Glutamatergic neuron (in vitro differentiated cells): ENCODE measurements at regions not wholly inside any gene's neighbourhood (a gene's known extent, or its start where the extent isn't known, plus 50 kb on each side); places are given as distances from the start of the nearest gene placed in this dataset.

ENCODE experiments used
- DNase-seq: peaks from one replicate; pipeline ENCODE4 v3.0.0; 2022
- H3K27ac Mint-ChIP-seq: one replicate; pipeline ENCODE4 v1.8.0; 2020; ENCODE audit warnings: mild to moderate bottlenecking, mixed read lengths, inconsistent platforms; ENCODE audit not compliant: unreplicated experiment
- H3K27me3 Mint-ChIP-seq: one replicate; pipeline ENCODE4 v1.8.0; 2020; ENCODE audit warnings: mild to moderate bottlenecking, moderate library complexity, mixed read lengths, inconsistent platforms; ENCODE audit not compliant: unreplicated experiment
- H3K36me3 Mint-ChIP-seq: one replicate; pipeline ENCODE4 v1.8.0; 2020; ENCODE audit warnings: mild to moderate bottlenecking, mixed read lengths, inconsistent platforms; ENCODE audit not compliant: unreplicated experiment
- H3K4me1 Mint-ChIP-seq: one replicate; pipeline ENCODE4 v1.8.0; 2020; ENCODE audit warnings: mild to moderate bottlenecking, low read depth, mixed read lengths, inconsistent platforms; ENCODE audit not compliant: unreplicated experiment
- H3K4me3 Mint-ChIP-seq: one replicate; pipeline ENCODE4 v1.8.0; 2020; ENCODE audit warnings: mild to moderate bottlenecking, mixed read lengths, inconsistent platforms; ENCODE audit not compliant: unreplicated experiment
- H3K9me3 Mint-ChIP-seq: one replicate; pipeline ENCODE4 v1.8.0; 2020; ENCODE audit warnings: mild to moderate bottlenecking, moderate library complexity, mixed read lengths, inconsistent platforms; ENCODE audit not compliant: unreplicated experiment
- TF ChIP-seq, protein P1 (sequence below): fragments of 200-600 bp; sonication (generic); IDR thresholded peaks from one replicate; pipeline ENCODE4 v1.5.0; 2021; ENCODE audit not compliant: partially characterized antibody, unreplicated experiment

DNA sequence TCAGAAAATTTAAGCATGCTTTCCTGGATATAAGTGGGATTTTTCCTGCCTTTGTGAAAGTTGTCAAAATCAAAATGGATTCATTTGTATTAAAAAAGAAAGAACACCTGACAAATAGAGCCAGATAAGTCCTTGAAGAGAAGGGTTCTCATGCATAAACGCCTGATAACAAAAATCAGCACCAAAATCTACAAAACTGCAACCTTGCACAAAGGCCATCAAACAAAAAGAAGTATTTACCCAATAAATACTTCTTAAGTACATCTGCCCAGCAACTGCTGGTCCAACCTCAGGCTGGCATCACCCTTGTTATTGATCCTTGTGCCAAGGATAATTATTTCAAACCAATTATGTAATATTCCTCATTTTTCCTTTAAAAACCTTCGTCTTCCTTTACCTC lies 315.9 kb downstream of the GPD2 start:
- peaks cover 4% of the 10 kb centered on the region for H3K9me3 Mint-ChIP-seq
- DNase-seq = no peak
- TF ChIP-seq, protein P1, sequence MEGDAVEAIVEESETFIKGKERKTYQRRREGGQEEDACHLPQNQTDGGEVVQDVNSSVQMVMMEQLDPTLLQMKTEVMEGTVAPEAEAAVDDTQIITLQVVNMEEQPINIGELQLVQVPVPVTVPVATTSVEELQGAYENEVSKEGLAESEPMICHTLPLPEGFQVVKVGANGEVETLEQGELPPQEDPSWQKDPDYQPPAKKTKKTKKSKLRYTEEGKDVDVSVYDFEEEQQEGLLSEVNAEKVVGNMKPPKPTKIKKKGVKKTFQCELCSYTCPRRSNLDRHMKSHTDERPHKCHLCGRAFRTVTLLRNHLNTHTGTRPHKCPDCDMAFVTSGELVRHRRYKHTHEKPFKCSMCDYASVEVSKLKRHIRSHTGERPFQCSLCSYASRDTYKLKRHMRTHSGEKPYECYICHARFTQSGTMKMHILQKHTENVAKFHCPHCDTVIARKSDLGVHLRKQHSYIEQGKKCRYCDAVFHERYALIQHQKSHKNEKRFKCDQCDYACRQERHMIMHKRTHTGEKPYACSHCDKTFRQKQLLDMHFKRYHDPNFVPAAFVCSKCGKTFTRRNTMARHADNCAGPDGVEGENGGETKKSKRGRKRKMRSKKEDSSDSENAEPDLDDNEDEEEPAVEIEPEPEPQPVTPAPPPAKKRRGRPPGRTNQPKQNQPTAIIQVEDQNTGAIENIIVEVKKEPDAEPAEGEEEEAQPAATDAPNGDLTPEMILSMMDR = no peak

DNA sequence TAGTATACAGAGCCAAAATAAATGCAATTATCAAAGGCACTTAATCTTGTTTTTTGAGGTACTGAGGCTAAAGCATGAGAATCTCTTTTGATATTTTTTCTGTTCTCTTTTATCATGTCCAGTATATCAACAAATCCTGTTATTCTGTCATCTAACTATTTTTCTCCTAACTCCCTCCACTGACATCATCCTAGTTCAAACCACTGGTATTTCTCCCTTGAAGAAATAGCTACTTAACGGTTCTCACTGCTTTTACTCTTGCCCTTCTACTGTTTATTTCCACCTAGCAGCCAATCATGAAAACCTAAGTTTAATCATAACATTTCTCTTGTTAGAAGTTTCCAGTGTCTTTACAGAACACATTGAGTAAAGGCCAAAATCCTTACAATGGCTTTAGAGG lies 317.6 kb downstream of the GPD2 start:
- TF ChIP-seq, protein P1 = no peak
- Mint-ChIP-seq H3K9me3 (no peaks in the 10 kb centered on the region), H3K4me1 (peaks cover 8% of the 10 kb centered on the region), H3K27ac (no peak overlapping the region), H3K36me3 (no peaks in the 10 kb centered on the region), H3K4me3 (no peak overlapping the region), H3K27me3 (no peaks in the 10 kb centered on the region)
- no peak for DNase-seq

More for the DNA sequence above, 315.9 kb downstream of the GPD2 start:
- Mint-ChIP-seq H3K27me3 (no peaks in the 10 kb centered on the region), H3K4me1 (peaks cover 17% of the 10 kb centered on the region), H3K36me3 (no peaks in the 10 kb centered on the region), H3K27ac (no peak overlapping the region), H3K4me3 (no peak overlapping the region)

DNA sequence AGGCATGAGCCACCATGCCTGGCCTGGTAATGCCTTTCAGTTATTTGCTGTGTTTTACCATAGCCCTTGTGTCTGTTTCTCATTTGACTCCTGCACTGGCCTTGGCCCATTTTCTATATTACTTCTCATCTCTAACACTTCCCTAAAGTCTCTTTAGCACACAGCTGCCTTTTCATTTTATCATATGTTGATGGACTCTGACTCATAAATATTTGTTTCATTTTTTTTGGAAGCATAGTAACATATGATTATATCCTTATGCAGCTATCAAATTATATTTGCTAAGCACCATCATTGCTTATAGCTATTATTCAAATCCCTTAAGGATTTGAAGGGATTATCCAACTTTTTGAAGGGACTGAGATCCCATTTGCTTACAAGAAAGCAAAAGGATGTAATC lies 320.3 kb downstream of the GPD2 start:
- no peaks in the 10 kb centered on the region for H3K4me1 Mint-ChIP-seq
- no peak overlapping the region for H3K4me3 Mint-ChIP-seq
- H3K27ac Mint-ChIP-seq = no peak overlapping the region
- H3K9me3 Mint-ChIP-seq = no peaks in the 10 kb centered on the region
- H3K27me3 Mint-ChIP-seq = peaks cover 3% of the 10 kb centered on the region
- H3K36me3 Mint-ChIP-seq = no peaks in the 10 kb centered on the region
- no peak for DNase-seq
- TF ChIP-seq, protein P1 = no peak

DNA sequence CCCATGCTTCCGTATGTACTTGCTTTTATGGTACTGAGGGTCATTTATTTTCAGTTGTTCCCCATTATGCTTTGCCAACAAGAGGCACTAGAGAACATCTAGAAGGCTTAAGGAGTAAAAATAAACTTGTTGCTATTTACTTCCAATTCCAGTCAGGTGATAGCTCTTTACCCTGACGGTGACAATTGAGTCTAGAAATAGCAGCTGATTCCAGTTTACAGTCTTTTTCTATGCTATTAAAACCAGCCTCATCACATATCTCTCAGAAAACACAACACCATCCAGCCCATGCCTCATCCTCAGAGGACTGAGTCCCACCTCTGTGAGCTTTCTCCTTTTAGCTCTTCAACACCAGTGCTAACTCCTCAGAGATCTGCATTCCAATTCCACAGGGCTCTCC lies 327.0 kb downstream of the GPD2 start:
- TF ChIP-seq, protein P1 = no peak
- Mint-ChIP-seq H3K36me3 (no peaks in the 10 kb centered on the region), H3K4me3 (no peak overlapping the region), H3K9me3 (no peaks in the 10 kb centered on the region), H3K27ac (no peak overlapping the region), H3K4me1 (peaks cover 2% of the 10 kb centered on the region), H3K27me3 (peaks cover 3% of the 10 kb centered on the region)
- no peak for DNase-seq

DNA sequence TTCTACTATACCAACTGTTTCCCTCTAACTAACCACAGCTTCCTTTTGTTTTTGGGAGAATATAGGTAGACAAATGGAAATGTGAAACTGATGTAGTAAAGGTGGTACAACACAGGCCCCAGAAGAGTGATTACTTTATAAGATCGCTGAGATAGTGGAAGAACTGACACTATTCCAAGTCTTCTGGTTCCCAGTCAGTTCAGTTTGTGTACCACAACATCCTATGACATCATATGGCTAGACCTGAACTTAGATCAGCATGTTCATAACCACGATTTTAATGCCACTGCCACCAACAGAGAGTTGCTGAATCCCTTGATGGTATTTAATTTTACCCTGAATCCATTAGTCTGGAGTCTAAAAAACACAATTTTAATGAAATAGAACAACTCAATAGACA lies 328.9 kb downstream of the GPD2 start:
- H3K36me3 Mint-ChIP-seq = peaks cover 4% of the 10 kb centered on the region
- TF ChIP-seq, protein P1 = no peak
- peaks cover 3% of the 10 kb centered on the region for H3K27me3 Mint-ChIP-seq
- H3K4me1 Mint-ChIP-seq = peaks cover 2% of the 10 kb centered on the region
- no peak overlapping the region for H3K4me3 Mint-ChIP-seq
- H3K9me3 Mint-ChIP-seq = peaks cover 2% of the 10 kb centered on the region
- no peak overlapping the region for H3K27ac Mint-ChIP-seq
- no peak for DNase-seq
